ENCODE measurements at regions not wholly inside any gene's neighbourhood (a gene's known extent, or its start where the extent isn't known, plus 50 kb on each side); places are given as distances from the start of the nearest gene placed in this dataset.

- intact Hi-C loops (cut with micrococcal nuclease), result no loop called here
- no peak for DNase-seq
- ChIA-PET POLR2A (no interaction called here), CTCF (no interaction called here)
- TF ChIP-seq, protein P1, sequence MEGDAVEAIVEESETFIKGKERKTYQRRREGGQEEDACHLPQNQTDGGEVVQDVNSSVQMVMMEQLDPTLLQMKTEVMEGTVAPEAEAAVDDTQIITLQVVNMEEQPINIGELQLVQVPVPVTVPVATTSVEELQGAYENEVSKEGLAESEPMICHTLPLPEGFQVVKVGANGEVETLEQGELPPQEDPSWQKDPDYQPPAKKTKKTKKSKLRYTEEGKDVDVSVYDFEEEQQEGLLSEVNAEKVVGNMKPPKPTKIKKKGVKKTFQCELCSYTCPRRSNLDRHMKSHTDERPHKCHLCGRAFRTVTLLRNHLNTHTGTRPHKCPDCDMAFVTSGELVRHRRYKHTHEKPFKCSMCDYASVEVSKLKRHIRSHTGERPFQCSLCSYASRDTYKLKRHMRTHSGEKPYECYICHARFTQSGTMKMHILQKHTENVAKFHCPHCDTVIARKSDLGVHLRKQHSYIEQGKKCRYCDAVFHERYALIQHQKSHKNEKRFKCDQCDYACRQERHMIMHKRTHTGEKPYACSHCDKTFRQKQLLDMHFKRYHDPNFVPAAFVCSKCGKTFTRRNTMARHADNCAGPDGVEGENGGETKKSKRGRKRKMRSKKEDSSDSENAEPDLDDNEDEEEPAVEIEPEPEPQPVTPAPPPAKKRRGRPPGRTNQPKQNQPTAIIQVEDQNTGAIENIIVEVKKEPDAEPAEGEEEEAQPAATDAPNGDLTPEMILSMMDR (IDR thresholded peaks at IDR 0.05), result no peak
- Mint-ChIP-seq H3K36me3 (ENCODE audit: low read depth) (no peaks in the 10 kb centered on the region), H3K9me3 (peaks cover 2% of the 10 kb centered on the region), H3K4me1 (no peaks in the 10 kb centered on the region), H3K27me3 (no peaks in the 10 kb centered on the region), H3K4me3 (no peak overlapping the region), H3K27ac (no peak overlapping the region)
- no peak for ATAC-seq (ENCODE audit: low read depth)
These were observed 504.4 kb downstream of the NTRK2 start for GRCh38 chr9:85173967-85174366.

DNA sequence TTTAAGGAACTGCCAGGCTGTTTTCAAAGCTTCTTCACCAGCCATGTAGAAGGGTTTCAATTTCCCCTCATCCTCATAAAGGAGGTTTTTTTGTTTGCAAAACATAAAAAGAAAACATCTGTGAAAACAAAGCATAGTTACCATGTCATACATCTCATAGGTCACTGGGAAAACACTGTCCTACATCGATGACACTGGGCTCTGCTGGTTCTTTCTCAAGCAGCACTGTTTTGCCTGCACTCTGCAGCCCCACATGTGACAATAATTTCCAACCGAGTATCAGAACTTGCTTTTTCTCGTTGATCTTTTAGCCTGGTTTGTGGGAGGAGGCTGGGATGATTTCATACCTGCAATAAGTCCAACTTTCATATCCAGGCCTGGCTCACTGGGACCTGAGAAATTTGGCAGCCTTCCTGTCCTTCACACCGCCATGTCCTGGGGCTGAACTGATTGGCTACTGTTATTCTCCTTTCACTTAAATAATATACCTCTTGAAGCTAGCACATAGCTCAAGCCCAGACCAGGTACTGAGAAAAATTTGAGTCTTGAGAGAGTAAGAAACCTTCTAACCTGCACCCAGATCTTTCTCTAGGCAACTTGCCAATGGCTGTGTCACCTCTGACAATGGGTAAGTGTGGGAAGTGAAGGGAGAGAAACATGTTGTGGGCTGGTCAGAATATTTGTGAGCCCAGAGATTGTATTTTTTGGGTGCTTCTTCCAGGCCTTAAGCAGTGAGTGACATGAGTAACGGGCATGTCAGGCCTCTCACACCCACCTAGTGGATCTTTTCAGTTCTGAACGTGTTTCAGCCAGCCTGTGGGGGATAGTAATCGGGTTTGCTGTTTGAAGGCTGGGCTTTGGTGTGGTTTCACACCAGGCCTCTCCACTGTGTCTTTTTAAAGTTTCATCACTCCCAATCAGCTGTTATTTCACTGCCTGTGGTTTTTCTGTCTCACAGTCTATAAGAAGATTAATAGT is 502.8 kb downstream of the NTRK2 start:
- ChIA-PET POLR2A (no interaction called here), CTCF (no interaction called here)
- no peak for ATAC-seq (ENCODE audit: low read depth)
- no peaks in the 10 kb centered on the region for H3K27me3 Mint-ChIP-seq
- H3K9me3 Mint-ChIP-seq, result peaks cover 2% of the 10 kb centered on the region
- H3K4me1 Mint-ChIP-seq, result no peaks in the 10 kb centered on the region
- no peak overlapping the region for H3K27ac Mint-ChIP-seq
- no peak overlapping the region for H3K4me3 Mint-ChIP-seq
- TF ChIP-seq, protein P1 (IDR thresholded peaks at IDR 0.05), result no peak
- no peaks in the 10 kb centered on the region for H3K36me3 Mint-ChIP-seq (ENCODE audit: low read depth)
- intact Hi-C loops (cut with micrococcal nuclease), result no loop called here
- DNase-seq, result no peak

GRCh38 chr9:85171163-85171562 is 501.6 kb downstream of the NTRK2 start:
- Mint-ChIP-seq H3K27ac (no peak overlapping the region), H3K4me3 (no peak overlapping the region), H3K9me3 (peaks cover 2% of the 10 kb centered on the region), H3K27me3 (no peaks in the 10 kb centered on the region), H3K4me1 (no peaks in the 10 kb centered on the region), H3K36me3 (ENCODE audit: low read depth) (no peaks in the 10 kb centered on the region)
- DNase-seq, result no peak
- TF ChIP-seq, protein P1 (IDR thresholded peaks at IDR 0.05), result no peak
- CTCF ChIA-PET, result no interaction called here
- ATAC-seq (ENCODE audit: low read depth), result no peak
- POLR2A ChIA-PET, result no interaction called here
- intact Hi-C loops (cut with micrococcal nuclease), result no loop called here

DNA sequence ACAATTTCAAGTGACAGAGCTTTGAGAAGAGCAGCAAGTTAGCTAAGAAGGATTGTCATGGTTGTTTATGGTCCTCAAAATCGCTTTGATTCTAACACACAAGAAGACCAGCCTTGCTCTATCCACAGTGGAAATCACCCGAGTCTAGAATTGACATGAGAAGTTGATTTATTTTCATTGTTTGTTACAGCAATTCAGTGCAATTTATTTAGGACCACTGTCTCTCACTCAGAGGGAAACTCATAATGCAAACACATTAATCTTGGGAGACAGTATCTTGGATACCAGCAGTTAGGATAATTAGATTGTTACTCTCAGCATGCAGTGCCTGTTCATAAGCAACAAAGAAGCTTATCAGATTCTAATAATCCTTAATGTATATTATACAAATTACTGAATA is 498.9 kb downstream of the NTRK2 start:
- no peak overlapping the region for H3K27ac Mint-ChIP-seq
- no peak overlapping the region for H3K4me3 Mint-ChIP-seq
- intact Hi-C loops (cut with micrococcal nuclease), result no loop called here
- ATAC-seq (ENCODE audit: low read depth) (no peak), DNase-seq (no peak)
- peaks cover 2% of the 10 kb centered on the region for H3K9me3 Mint-ChIP-seq
- CTCF ChIA-PET, result no interaction called here
- no peaks in the 10 kb centered on the region for H3K4me1 Mint-ChIP-seq
- no peaks in the 10 kb centered on the region for H3K36me3 Mint-ChIP-seq (ENCODE audit: low read depth)
- H3K27me3 Mint-ChIP-seq, result no peaks in the 10 kb centered on the region
- TF ChIP-seq, protein P1 (IDR thresholded peaks at IDR 0.05), result no peak
- POLR2A ChIA-PET, result no interaction called here

DNA sequence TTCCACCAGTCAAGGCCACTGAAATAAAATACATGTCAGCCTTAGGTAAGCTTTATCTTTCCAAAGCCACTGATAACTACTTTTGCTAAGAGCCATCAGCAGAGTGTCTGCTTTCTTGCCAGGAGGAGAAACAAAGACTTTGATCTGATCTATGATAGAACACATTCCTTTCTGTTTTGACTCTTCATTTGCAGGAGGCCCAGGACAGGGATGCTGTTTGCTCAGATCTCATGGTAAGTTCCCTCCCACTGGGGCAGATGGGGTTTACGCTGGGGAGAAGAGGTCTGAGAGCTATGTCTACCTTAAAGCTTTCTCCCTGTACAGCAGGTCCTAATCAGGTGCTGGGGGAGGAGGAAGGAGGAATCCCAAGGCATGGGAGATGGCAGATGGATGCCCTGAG is 497.6 kb downstream of the NTRK2 start:
- ATAC-seq (ENCODE audit: low read depth), result no peak
- H3K4me3 Mint-ChIP-seq, result no peak overlapping the region
- POLR2A ChIA-PET, result no interaction called here

More for the DNA sequence above, 497.6 kb downstream of the NTRK2 start:
- Mint-ChIP-seq H3K36me3 (ENCODE audit: low read depth) (no peaks in the 10 kb centered on the region), H3K27me3 (no peaks in the 10 kb centered on the region), H3K27ac (no peak overlapping the region), H3K4me1 (no peaks in the 10 kb centered on the region), H3K9me3 (peaks cover 2% of the 10 kb centered on the region)
- DNase-seq, result no peak
- intact Hi-C loops (cut with micrococcal nuclease), result no loop called here
- TF ChIP-seq, protein P1 (IDR thresholded peaks at IDR 0.05), result no peak
- CTCF ChIA-PET, result no interaction called here
